ENCODE measurements at regions not wholly inside any gene's neighbourhood (a gene's known extent, or its start where the extent isn't known, plus 50 kb on each side); places are given as distances from the start of the nearest gene placed in this dataset.

DNA sequence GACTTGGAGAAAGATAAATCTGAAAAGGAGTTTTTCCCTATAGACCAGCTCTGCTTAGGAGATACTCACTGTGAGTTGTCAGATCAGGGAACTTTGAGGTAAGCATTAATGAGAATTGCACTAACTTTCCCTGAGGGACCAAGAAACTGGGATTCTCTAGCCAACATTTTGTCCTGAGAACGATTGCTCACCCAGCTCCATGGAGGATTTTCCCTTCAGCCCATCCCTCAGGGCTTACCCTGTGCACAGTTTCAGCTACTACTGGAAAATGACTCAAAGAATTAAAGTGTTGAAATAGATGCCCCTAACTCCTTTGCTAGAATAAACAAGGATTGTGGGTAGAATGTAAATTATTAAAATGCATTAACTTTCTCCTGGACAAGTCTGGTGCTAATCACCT lies 237.2 kb upstream of the IL12B start:
- H3K36me3 Mint-ChIP-seq (ENCODE audit: low read depth, unreplicated experiment): no peaks in the 10 kb centered on the region
- TF ChIP-seq, protein P1, sequence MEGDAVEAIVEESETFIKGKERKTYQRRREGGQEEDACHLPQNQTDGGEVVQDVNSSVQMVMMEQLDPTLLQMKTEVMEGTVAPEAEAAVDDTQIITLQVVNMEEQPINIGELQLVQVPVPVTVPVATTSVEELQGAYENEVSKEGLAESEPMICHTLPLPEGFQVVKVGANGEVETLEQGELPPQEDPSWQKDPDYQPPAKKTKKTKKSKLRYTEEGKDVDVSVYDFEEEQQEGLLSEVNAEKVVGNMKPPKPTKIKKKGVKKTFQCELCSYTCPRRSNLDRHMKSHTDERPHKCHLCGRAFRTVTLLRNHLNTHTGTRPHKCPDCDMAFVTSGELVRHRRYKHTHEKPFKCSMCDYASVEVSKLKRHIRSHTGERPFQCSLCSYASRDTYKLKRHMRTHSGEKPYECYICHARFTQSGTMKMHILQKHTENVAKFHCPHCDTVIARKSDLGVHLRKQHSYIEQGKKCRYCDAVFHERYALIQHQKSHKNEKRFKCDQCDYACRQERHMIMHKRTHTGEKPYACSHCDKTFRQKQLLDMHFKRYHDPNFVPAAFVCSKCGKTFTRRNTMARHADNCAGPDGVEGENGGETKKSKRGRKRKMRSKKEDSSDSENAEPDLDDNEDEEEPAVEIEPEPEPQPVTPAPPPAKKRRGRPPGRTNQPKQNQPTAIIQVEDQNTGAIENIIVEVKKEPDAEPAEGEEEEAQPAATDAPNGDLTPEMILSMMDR (IDR thresholded peaks at IDR 0.05; ENCODE audit: unreplicated experiment): no peak
- no peaks in the 10 kb centered on the region for H3K27me3 Mint-ChIP-seq (ENCODE audit: unreplicated experiment)
- H3K4me1 Mint-ChIP-seq (ENCODE audit: unreplicated experiment): no peaks in the 10 kb centered on the region
- no peak overlapping the region for H3K4me3 Mint-ChIP-seq (ENCODE audit: unreplicated experiment)
- H3K27ac Mint-ChIP-seq (ENCODE audit: unreplicated experiment): no peak overlapping the region
- H3K9me3 Mint-ChIP-seq (ENCODE audit: unreplicated experiment): no peaks in the 10 kb centered on the region
- no peak for DNase-seq (ENCODE audit: low spot score)

GRCh38 chr5:159571501-159572244 lies 241.4 kb upstream of the IL12B start:
- Mint-ChIP-seq H3K4me1 (ENCODE audit: unreplicated experiment) (no peaks in the 10 kb centered on the region), H3K27me3 (ENCODE audit: unreplicated experiment) (peaks cover 1% of the 10 kb centered on the region), H3K9me3 (ENCODE audit: unreplicated experiment) (no peaks in the 10 kb centered on the region), H3K27ac (ENCODE audit: unreplicated experiment) (no peak overlapping the region), H3K36me3 (ENCODE audit: low read depth, unreplicated experiment) (no peaks in the 10 kb centered on the region), H3K4me3 (ENCODE audit: unreplicated experiment) (no peak overlapping the region)
- TF ChIP-seq, protein P1 (IDR thresholded peaks at IDR 0.05; ENCODE audit: unreplicated experiment): no peak
- DNase-seq (ENCODE audit: low spot score): no peak

DNA sequence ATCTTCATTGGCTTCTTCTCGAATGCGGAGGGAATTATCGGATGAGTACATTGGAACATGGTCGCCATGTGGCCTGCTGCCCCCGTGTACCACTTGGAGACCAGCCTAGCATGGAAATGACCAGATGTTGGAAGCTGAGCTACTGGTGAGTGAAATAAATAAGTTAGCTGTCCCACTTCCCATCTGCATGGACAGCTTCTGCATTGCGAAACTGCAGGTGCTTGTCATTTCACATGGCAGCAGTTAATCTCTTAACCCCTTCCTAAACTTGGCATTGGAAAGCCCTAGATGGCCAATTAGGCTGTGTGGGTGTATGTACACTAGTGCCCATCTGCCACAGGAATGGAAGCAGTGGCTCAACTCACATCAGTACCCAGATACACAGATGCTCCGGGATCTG lies 246.6 kb upstream of the IL12B start:
- no peaks in the 10 kb centered on the region for H3K9me3 Mint-ChIP-seq (ENCODE audit: unreplicated experiment)

GRCh38 chr5:159581502-159582249 lies 251.4 kb upstream of the IL12B start:
- no peak overlapping the region for H3K27ac Mint-ChIP-seq (ENCODE audit: unreplicated experiment)
- H3K9me3 Mint-ChIP-seq (ENCODE audit: unreplicated experiment): no peaks in the 10 kb centered on the region
- no peaks in the 10 kb centered on the region for H3K27me3 Mint-ChIP-seq (ENCODE audit: unreplicated experiment)
- no peaks in the 10 kb centered on the region for H3K36me3 Mint-ChIP-seq (ENCODE audit: low read depth, unreplicated experiment)
- no peak for DNase-seq (ENCODE audit: low spot score)
- TF ChIP-seq, protein P1 (IDR thresholded peaks at IDR 0.05; ENCODE audit: unreplicated experiment): no peak
- no peaks in the 10 kb centered on the region for H3K4me1 Mint-ChIP-seq (ENCODE audit: unreplicated experiment)
- no peak overlapping the region for H3K4me3 Mint-ChIP-seq (ENCODE audit: unreplicated experiment)

More for the DNA sequence above, 246.6 kb upstream of the IL12B start:
- no peaks in the 10 kb centered on the region for H3K36me3 Mint-ChIP-seq (ENCODE audit: low read depth, unreplicated experiment)
- no peak for DNase-seq (ENCODE audit: low spot score)
- no peak overlapping the region for H3K27ac Mint-ChIP-seq (ENCODE audit: unreplicated experiment)
- peaks cover 1% of the 10 kb centered on the region for H3K27me3 Mint-ChIP-seq (ENCODE audit: unreplicated experiment)
- TF ChIP-seq, protein P1 (IDR thresholded peaks at IDR 0.05; ENCODE audit: unreplicated experiment): no peak
- no peak overlapping the region for H3K4me3 Mint-ChIP-seq (ENCODE audit: unreplicated experiment)
- H3K4me1 Mint-ChIP-seq (ENCODE audit: unreplicated experiment): no peaks in the 10 kb centered on the region
